NB4 (cell line): ENCODE measurements at regions not wholly inside any gene's neighbourhood (a gene's known extent, or its start where the extent isn't known, plus 50 kb on each side); places are given as distances from the start of the nearest gene placed in this dataset.

ENCODE experiments used
- CTCF ChIP-seq: IDR thresholded peaks from one replicate; pipeline ENCODE4 v1.5.1; 2012; ENCODE audit warnings: low read depth, low read length
- POLR2A ChIP-seq: IDR thresholded peaks from 2 replicates; pipeline ENCODE4 v1.6.1; 2011; ENCODE audit warnings: mild to moderate bottlenecking; ENCODE audit not compliant: insufficient read length; ENCODE audit errors: extremely low read depth

- TF ChIP-seq CTCF (no peak), POLR2A (no peak)
Observed at GRCh38 chr2:239712755-239713154, 311.9 kb upstream of the HDAC4 start.
